Activated CD4-positive, alpha-beta T cell treated with anti-CD3 and anti-CD28 coated beads, Interleukin-2, amount 50 U/mL, for 16 hours (primary cell): ENCODE measurements at regions not wholly inside any gene's neighbourhood (a gene's known extent, or its start where the extent isn't known, plus 50 kb on each side); places are given as distances from the start of the nearest gene placed in this dataset.
A peak's percentile ranks its signal among the peaks of the same experiment; 100 is the strongest.

Experiments
- DNase-seq: peaks from one replicate; pipeline ENCODE4 v3.0.0-alpha.2; 2020

GRCh38 chr3:30225021-30225420 is 381.4 kb upstream of the TGFBR2 start:
- no peak for DNase-seq

GRCh38 chr3:30226601-30227151 is 379.7 kb upstream of the TGFBR2 start:
- DNase-seq: no peak

GRCh38 chr3:30227571-30228301 is 378.7 kb upstream of the TGFBR2 start:
- peak; percentile 54 for DNase-seq

GRCh38 chr3:30228302-30228631 is 378.1 kb upstream of the TGFBR2 start:
- DNase-seq: no peak

DNA sequence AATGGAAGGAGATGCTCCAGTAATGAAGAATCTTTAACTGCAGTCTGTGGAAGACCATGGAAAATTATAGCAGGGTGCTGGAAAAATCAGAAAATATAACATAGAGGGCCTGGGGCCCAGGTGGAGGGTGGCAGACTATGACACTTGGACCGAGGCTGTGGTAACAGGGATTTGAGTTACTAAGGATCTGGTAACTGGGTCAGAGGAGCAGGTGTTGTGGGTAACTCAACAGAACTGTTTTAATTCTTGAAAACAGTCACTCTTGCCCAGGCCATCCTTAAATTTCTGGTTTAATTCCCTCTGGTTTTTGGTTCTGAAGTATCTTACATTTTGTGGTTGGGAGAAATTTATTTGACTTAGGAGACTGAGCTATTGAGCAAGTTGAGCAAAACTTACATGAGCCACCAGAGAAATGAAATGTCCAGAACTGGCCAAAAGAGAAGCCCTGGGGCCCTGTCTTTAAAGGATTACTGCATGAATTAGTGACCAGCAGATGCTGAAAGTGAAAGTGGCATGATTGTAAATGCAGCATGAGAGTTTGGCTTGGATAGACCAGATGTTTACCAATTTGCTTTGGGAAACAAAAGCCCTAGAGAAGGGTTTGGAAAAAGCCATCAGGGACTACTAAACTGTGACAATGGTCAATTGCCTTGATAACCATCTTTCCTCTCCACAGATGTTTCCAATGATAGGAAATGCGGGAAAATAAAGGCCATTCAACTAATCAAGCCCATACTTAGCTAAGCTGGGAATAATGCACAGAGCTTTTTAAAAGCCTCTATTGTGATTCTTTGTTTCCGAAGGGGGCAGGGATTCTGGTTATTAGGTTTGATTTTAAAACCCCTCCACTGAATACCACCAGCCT is 374.9 kb upstream of the TGFBR2 start:
- no peak for DNase-seq

- DNase-seq: no peak
Observed at GRCh38 chr3:30232142-30232541, 374.3 kb upstream of the TGFBR2 start.

DNA sequence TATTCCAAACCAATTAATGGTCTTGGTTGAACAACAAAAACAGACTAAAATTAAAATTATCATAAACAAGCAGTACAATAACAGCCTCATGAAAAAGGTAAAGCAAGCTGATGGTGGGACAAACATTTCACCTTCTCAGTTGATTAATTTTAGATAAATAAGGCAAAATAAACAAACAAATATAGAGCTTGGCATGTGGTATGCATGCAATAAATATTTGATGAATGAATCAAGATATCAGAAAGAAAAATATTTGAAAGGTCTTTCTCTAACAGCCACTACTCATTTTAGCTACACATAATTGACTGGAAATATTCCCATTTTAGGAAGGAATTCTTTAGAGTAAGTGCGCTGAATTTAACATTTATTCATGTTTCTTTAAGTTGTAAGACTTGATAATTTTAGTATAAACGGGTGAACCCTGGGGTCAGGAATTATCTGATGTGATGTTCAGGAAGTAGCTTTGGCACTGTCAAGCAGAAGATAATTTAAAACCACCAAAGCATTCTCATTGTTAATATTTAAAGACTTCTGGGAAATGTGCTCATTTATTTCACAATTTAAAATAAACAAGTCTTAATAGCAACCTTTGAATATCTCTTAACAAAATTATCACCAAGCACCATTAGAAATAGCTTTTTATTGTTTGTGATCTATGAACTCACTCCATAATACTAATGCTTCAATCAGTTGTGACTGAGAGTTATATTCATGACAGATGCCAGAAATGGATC is 372.3 kb upstream of the TGFBR2 start:
- DNase-seq: no peak

DNA sequence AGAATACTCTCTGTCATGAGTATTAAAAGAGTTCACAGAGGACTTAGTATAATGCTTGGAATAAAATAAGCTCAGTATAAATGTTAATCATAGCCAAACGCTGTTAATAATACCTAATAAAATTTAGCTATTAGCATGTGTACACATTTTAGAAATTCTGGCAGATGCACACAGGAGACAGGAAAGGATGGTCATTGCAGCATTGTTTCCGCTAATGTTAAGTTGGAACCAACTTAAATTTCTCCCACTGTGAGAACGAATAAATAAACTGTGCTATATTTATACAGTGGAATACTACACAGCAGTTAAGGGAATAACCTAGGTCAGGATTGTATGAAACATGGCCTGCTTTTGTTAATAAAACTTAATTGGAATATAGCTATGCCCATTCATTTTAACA is 370.4 kb upstream of the TGFBR2 start:
- DNase-seq: no peak

GRCh38 chr3:30241721-30242120 is 364.7 kb upstream of the TGFBR2 start:
- DNase-seq: no peak

GRCh38 chr3:30245858-30246622 is 360.4 kb upstream of the TGFBR2 start:
- no peak for DNase-seq

- DNase-seq: peak; percentile 35
Observed at GRCh38 chr3:30248423-30248822, 358.0 kb upstream of the TGFBR2 start.

DNA sequence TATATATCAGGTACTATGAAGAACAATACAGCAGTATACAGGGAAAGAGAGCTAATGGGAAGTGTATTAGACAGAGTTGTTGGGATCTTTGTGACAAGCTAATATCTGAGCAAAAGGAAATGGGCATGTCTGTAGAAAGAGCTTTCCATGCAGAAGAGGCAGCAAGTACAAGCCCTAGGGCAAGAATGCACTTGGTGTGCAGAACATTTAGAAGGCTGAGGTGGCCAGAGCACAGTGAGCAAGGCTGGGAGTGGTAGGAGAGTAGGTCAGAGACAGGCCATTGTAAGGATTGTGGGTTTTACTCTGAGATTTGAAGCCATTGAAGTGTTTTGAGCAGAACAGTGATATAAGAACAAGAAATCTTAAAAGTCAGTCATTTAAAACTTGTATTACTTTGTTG is 353.9 kb upstream of the TGFBR2 start:
- no peak for DNase-seq

DNA sequence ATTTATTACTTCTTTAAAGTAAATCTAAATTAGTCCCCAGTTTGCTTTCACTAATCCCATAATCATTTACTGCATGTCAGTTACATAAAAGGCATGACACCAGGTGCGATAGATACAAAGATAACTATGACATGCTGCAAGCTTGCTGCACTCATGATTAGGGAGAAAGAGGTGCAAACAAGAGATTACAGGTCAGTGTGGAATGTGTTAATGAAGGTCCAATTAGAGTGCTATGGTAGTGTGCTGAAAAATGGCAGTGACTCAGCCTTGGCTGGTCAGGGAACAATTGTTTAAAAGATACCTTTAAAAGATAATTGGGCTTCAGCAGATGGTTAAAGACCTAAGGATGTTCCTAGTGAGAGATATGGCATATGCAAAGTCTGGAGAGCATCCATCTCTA is 352.6 kb upstream of the TGFBR2 start:
- DNase-seq: no peak

GRCh38 chr3:30256474-30256873 is 349.9 kb upstream of the TGFBR2 start:
- DNase-seq: no peak

DNA sequence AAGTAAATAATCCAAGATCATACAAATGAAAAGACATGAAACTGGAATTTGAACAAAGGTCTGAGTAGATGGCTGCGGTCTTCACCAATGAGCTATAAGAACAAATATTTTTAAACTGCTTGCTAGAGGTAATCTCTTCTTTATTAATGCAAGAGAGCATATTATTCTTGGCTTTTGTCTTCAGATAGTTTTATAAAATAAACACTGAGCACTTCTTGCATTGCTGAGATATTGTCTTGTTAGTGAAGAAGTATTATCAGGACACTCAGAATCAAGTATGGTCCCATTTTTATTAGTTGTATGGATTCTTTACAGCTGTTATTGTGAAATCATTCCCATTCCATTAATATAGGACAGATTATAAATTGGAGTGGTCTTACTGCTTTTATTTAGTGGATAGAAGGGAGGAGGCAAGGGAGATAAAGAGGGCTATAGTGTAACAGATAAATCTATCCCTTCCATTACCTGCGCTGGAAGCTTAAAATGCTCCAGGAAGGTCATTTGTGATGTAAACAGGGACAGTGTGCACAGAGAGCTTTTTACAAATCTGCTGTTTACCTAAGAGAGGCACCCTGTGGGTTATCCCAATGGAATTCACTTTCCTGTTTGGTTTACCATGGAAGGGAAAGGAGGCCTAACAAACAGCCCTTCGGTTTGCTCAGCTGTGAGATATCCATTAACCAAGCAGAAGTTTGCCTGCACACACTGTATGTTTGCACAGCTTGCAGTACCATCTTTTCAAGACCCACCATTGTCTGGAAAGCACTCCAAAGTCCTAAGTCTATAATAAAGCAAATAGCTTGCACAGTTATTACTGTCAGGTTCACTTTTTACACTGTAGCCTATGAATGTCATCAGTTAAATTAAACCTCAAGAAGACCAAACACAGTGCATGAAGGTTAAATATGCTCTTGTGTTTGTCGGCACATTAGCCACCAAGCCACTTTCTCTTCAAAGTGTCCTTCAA is 347.7 kb upstream of the TGFBR2 start:
- no peak for DNase-seq

DNA sequence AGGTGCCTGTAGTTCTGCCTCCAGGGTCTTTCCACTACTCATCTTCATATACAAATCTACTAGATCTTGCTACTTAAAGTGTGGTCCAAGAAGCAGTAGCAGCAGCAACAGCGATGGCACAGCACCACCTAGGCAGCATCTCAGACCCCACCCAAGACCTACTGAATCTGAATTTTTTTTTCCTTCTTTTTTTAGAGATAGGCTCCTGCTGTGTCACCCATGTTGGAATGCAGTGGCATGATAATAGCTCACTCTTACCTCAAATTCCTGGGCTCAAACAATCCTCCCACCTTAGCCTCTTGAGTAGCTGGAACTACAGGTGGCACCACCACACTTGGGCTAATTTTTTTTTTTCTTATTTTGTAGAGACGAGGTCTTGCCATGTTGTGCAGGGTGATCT is 346.7 kb upstream of the TGFBR2 start:
- no peak for DNase-seq

DNA sequence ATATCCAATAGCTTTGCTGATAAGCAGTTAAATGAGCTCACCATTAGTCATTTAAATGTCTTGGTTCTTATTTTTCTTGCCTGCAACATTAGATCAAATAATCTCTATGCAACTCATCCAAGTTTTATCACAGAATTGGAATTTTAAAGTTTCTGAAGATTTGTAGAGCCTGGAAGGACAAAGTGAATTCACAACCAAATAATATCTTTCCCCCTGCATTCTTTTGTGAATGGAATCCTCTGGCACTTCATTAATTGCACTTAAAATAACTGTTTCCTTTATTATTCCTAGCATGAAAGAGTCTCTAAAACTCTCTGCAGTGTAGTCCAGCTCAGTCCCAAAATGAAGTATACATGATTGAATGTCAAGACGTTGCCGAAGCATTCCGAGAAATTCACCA is 345.6 kb upstream of the TGFBR2 start:
- no peak for DNase-seq

DNA sequence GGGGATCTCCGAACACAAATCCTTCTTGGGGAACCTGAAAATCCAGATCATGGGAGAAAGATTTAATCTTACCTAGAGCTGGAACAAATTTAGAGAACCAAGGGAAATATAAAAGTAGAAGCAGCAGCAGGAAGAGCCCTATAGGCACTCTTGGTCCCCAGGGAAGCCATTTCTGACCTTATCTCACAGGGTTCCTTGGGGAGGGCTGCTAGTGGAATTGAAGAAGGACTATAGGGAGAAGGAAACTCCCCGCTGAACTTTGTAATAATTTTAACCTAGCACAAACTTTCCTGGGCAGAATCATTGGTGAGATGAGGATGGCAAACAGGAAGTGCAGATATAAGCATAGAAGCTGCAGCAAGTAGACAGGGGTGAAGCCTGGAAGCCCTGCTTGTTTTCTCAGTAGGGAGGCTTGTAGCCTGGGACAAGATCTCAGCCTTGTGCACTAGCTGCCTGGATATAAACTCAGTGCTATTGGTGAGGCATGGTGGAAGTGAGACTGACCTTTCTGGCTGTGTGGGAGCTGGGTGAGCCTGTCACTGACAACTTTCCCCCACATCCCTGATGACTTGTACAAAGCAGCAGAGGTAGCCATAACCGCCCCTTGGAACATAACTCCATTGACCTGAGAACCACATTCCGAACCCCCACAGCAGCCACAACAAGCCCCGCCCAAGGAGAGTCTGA is 343.0 kb upstream of the TGFBR2 start:
- no peak for DNase-seq

DNA sequence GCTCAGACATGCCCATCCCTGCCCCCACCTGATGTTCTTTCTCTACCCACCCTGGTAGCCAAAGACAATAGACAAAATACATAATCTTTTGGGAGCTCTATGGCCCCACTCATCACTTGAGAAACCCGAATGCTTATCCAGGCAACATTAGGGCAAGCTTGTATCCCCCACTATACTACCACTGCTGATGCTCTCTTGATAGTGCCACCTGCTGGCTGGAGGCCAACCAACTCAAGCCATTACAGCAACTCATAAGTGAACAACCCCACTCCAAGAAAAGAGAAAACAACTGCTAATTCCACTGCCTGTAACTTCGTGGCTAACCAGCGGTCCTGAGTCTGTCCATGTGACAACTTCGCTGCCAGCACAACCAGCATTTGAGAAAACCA is 342.5 kb upstream of the TGFBR2 start:
- no peak for DNase-seq

- DNase-seq: no peak
Observed at GRCh38 chr3:30266524-30266923, 339.9 kb upstream of the TGFBR2 start.

GRCh38 chr3:30268288-30268687 is 338.1 kb upstream of the TGFBR2 start:
- no peak for DNase-seq
